ENCODE measurements at regions not wholly inside any gene's neighbourhood (a gene's known extent, or its start where the extent isn't known, plus 50 kb on each side); places are given as distances from the start of the nearest gene placed in this dataset.
"Not testable (repeated sequence)": the region's sequence is repeated elsewhere in the genome, so short reads cannot be mapped to it uniquely, and the experiment has no call there.

DNA sequence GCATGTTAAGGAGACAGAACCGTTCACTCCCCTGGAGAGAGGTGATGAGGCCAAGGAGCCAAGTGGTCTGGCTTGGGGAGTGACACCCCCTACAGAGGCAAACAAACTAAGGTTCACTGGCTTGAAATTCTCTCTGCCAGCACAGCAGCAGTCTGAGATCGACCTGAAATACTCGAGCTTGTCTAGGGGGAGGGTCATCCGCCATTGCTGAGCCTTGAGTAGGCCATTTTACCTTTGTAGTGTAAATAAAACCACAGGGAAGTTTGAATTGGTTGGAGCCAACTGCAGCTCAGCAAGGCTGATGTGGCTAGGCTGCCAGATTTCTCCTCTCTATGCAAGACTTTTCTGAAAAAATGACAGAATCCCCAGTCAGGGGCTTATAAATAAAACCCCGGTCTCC lies 52.9 kb downstream of the CDY2B start:
- POLR2A ChIA-PET: not testable (repeated sequence)

DNA sequence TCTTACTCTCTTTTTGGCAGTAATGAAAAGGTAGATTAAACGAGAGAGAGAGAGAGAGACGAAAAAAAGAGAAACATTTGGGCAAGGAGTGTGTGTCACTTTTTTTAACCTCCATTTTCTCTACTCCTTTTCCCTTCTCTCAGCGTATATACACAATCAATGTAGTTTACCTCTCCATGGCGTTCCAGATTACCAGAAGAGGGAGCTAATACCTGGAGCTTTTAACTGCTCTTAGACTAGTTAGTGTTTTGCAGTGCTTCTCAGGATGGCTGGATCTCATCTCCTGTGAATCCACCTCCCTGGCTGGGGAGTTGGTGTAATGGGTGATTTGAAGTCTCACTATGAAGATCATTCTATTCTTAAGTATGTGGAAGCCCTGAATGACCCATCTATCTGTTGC lies 60.3 kb downstream of the CDY2B start:
- H3K4me3 Mint-ChIP-seq; H3K36me3 Mint-ChIP-seq (ENCODE audit: low read depth); H3K9me3 Mint-ChIP-seq (ENCODE audit: low read depth); POLR2A ChIA-PET; intact Hi-C loops (cut with DNase I, micrococcal nuclease); H3K4me1 Mint-ChIP-seq; DNase-seq; H3K27me3 Mint-ChIP-seq; ATAC-seq; CTCF ChIA-PET; H3K27ac Mint-ChIP-seq: not testable (repeated sequence)

More for the DNA sequence above, 52.9 kb downstream of the CDY2B start:
- H3K27me3 Mint-ChIP-seq; ATAC-seq; H3K4me1 Mint-ChIP-seq; H3K9me3 Mint-ChIP-seq (ENCODE audit: low read depth); CTCF ChIA-PET; H3K4me3 Mint-ChIP-seq; H3K36me3 Mint-ChIP-seq (ENCODE audit: low read depth); H3K27ac Mint-ChIP-seq; DNase-seq; intact Hi-C loops (cut with DNase I, micrococcal nuclease): not testable (repeated sequence)

DNA sequence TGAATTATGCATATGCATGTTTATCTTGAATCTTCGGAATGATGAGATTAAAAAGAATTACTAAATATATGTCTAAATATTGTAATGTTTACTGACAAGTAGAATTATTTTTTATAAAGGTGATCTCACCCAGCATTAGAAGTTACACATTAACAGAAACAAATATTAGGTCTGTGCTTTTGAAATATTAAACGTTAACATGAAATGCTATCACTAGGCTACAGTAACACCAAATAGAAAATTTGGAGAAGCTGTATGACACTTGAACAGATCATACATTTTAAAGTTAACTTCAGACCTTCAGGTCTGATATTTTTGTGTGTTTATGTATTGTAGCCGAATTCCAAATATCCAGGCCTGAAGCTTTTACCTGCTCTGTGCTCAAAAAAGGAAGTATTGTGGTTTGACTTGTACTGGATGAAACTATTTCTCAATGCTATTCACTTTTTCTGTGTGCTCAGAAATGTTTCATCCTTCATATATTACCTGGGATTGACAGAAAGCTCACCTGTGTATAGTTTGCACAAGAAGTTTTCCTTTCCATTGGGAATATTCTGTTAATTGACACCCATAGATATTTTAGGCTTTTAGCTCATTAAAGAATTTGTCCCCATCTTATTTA lies 60.9 kb downstream of the CDY2B start:
- ATAC-seq; CTCF ChIA-PET; H3K4me3 Mint-ChIP-seq; H3K36me3 Mint-ChIP-seq (ENCODE audit: low read depth); H3K4me1 Mint-ChIP-seq; DNase-seq; H3K27me3 Mint-ChIP-seq; intact Hi-C loops (cut with DNase I, micrococcal nuclease); POLR2A ChIA-PET; H3K9me3 Mint-ChIP-seq (ENCODE audit: low read depth); H3K27ac Mint-ChIP-seq: not testable (repeated sequence)

DNA sequence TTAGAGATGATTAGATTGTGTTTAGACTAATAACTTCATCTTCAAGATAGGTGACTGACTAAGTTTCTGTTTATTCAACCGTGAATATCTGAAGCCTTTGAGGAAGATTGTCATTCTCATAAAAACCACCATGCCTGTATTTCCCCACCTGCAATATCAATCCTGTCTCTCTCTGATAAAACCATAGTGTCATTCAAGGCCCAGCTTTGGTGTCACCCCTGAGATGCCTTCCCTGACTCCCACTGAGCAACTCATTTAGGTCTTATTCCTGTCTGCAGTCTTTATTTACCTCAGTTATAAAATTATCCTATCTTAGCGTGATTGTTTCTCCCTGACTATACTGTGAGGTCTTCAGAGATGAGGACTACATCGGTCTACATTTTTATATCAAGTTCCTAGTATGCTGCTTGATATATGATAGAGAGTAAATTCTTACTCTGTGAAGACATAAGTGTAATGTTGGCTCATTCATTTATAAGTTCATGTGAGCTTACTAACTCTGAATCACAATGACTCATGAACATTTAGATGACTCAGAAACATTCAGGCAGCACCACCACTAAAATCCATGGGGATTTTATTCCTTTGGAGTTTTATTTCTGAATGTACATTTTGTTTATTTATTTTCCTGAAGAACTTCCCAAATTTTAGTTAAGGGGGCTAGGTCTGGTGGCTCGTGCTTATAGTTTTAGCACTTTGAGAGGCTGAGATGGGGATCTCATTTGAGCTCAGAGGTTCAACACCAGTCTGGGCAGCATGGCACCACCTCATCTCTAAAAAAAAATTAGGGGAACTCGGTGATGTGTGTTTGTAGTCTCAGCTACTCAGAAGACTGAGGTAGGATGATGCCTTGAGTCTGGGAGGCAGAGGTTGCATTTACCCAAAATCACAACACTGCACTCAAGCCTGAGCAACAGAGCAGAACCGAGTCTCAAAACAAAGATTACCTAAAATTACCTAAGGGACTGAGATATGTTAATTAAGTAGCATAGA lies 62.6 kb downstream of the CDY2B start:
- H3K4me1 Mint-ChIP-seq; CTCF ChIA-PET; H3K27ac Mint-ChIP-seq; H3K36me3 Mint-ChIP-seq (ENCODE audit: low read depth); intact Hi-C loops (cut with DNase I, micrococcal nuclease); H3K4me3 Mint-ChIP-seq; DNase-seq; H3K27me3 Mint-ChIP-seq; POLR2A ChIA-PET; ATAC-seq; H3K9me3 Mint-ChIP-seq (ENCODE audit: low read depth): not testable (repeated sequence)

DNA sequence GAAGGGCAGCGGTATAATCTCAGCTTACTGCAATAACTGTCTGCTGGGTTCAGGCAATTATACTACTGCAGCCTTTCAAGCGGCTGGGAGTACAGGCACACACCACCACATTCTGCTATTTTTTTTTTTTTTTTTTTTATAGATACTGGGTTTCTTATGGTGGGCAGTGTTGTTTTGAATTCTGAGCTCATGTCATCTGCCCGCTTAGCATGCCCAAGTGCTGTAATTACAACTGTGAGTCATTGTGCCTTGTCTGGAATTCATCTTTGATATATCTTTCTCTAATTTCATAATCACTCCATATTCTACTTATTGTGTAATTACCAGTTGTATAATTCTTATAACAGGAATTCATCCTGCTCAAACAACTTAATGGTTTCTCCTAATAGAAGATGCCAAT lies 67.4 kb downstream of the CDY2B start:
- H3K27me3 Mint-ChIP-seq; H3K36me3 Mint-ChIP-seq (ENCODE audit: low read depth); H3K9me3 Mint-ChIP-seq (ENCODE audit: low read depth); H3K4me3 Mint-ChIP-seq; H3K27ac Mint-ChIP-seq; CTCF ChIA-PET; H3K4me1 Mint-ChIP-seq; POLR2A ChIA-PET; DNase-seq; ATAC-seq; intact Hi-C loops (cut with DNase I, micrococcal nuclease): not testable (repeated sequence)

DNA sequence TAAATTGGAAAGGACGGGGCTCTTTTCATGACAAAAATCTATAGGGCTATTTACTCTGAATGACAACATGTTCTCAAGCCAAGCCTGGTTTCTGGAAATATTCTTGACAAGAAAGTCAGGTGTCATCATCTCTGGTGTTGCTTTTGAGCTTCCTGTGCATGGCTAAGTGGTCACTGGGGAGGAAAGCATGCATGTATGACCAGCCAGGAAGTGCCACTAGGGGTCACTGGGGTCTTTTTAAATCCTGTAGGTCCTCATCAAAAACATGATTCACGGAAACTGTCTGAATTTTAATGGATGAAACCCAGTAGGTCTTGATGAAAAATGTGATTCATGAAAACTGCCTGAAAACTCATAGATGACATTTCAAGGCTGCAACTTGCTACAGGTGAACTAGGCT lies 80.1 kb downstream of the CDY2B start:
- POLR2A ChIA-PET; H3K4me3 Mint-ChIP-seq; H3K9me3 Mint-ChIP-seq (ENCODE audit: low read depth); DNase-seq; CTCF ChIA-PET; intact Hi-C loops (cut with DNase I, micrococcal nuclease); H3K27ac Mint-ChIP-seq; H3K36me3 Mint-ChIP-seq (ENCODE audit: low read depth); H3K4me1 Mint-ChIP-seq; ATAC-seq; H3K27me3 Mint-ChIP-seq: not testable (repeated sequence)

DNA sequence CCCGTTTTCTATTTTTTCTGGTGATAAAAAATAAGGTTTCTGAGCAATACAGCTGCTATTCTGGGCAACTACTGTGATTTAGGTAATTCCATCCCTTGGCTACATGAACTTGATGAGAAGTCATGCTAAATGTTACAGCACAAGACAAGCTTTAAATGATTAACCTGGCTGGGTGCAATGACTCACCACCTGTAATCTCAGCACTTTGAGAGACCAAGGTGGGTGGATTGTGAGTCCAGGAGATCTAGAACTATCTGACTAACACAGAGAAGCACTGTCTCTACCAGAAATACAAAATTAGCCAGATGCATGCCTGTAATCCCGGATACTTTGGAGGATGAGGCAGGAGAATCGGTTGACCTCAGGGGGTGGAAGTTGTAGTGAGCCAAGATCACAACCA lies 92.8 kb downstream of the CDY2B start:
- H3K36me3 Mint-ChIP-seq (ENCODE audit: low read depth); intact Hi-C loops (cut with DNase I, micrococcal nuclease); DNase-seq: not testable (repeated sequence)

DNA sequence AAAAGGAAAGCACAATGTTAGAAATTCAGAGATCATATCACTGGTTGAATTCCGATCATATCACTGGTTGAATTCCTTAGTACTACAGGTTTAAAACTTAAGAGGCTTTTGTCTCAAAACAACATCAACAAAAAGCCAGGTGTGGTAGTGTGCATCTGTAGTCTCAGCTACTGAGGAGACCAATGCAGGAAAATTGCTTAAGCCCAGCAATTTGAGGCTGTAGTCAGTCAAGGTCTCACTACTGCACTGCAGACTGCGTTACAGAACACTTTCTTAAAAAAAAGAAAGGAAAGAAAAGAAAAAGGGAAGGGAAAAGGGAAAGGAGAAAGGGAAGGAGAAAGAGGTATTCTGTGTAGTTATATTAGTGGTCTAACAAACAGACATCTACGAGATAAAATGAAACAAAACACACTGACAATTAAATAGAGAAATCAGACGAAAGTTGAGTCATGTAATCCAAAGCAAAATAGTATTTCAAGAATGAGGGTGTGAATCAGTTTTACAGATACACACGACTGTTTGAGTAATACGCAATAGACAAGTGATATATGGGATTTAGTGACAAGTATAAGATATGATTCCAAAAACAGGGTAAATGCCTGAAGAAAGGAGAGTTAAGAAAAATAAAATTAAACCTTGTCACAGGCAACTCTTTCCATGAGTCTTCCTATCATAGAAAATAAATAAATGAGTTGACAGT lies 113.9 kb downstream of the CDY2B start:
- ATAC-seq; H3K36me3 Mint-ChIP-seq (ENCODE audit: low read depth); CTCF ChIA-PET; H3K4me3 Mint-ChIP-seq; POLR2A ChIA-PET; H3K27ac Mint-ChIP-seq; H3K4me1 Mint-ChIP-seq; DNase-seq; H3K27me3 Mint-ChIP-seq; intact Hi-C loops (cut with DNase I, micrococcal nuclease); H3K9me3 Mint-ChIP-seq (ENCODE audit: low read depth): not testable (repeated sequence)

More for the DNA sequence above, 92.8 kb downstream of the CDY2B start:
- POLR2A ChIA-PET; H3K27ac Mint-ChIP-seq; H3K9me3 Mint-ChIP-seq (ENCODE audit: low read depth); CTCF ChIA-PET; H3K4me1 Mint-ChIP-seq; H3K4me3 Mint-ChIP-seq; H3K27me3 Mint-ChIP-seq; ATAC-seq: not testable (repeated sequence)

DNA sequence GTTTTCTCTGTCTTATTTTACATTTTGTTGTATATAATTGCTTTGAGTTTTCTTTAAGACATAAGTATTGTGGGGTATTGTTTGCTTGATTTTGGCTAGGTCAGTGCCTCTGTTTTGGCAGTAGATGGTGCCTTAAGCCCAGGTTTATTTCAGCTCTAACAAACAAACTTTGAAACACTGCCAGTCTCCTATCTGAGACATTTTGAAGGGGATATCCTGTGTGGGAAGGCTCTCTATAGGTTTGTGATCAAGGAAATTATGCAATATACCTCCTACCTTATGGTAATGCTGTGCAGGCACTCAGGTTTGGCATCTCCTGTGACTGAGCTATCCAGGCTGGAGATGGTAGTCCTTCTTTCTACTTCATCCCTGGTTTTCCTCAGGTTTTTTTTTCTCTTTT lies 120.8 kb downstream of the CDY2B start:
- ATAC-seq; H3K9me3 Mint-ChIP-seq (ENCODE audit: low read depth); H3K27me3 Mint-ChIP-seq; H3K36me3 Mint-ChIP-seq (ENCODE audit: low read depth); H3K4me1 Mint-ChIP-seq; H3K27ac Mint-ChIP-seq; CTCF ChIA-PET; DNase-seq; POLR2A ChIA-PET; H3K4me3 Mint-ChIP-seq; intact Hi-C loops (cut with DNase I, micrococcal nuclease): not testable (repeated sequence)

DNA sequence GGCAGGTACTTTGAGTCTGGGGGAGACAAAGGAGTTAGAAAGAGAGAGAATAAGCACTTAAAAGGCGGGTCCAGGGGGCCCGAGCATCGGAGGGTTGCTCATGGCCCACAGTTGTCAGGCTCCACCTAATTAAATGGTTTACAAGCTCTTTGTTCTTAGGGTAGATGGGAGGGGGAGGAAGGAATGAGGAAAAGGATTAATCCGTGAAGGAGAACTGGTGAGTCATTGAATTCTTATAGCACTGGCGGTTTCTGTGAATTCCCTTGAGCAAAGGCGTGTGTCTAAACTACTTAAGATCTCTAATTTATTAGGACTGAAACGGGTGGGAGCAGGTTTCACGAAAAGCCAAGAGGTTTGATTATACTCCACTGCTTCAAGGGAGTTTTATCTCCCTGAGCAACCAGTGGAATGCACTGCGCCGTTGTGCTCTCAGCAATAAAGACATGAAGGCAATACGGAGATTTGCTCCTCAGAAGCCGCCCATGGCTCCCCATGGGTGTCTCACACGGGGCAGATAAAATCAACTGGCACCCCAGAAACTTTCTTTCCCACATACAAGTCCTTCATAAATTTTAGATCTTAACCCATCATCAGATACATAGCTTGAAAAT lies 127.0 kb downstream of the CDY2B start:
- POLR2A ChIA-PET; CTCF ChIA-PET; H3K4me1 Mint-ChIP-seq; H3K36me3 Mint-ChIP-seq (ENCODE audit: low read depth); intact Hi-C loops (cut with DNase I, micrococcal nuclease); H3K9me3 Mint-ChIP-seq (ENCODE audit: low read depth); ATAC-seq; H3K27me3 Mint-ChIP-seq; H3K4me3 Mint-ChIP-seq; H3K27ac Mint-ChIP-seq; DNase-seq: not testable (repeated sequence)

DNA sequence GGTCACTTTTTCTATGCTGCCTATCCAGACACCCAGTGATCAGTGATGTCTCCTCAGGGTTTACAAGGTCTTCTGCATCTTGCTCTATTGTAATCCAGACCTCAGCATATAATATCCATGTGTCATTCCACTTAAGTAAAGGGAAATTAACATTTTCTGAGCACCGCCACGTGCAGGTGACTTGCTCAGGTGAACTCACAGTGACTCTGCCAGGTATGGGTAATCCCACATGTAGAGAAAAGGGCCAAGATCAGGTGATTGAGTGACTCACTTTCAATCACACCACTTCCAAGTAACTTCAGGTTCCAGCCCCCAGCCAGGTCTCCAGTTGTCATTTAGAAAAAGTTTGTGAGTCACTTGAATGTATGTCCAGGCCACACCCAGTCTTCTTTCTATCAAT lies 140.2 kb downstream of the CDY2B start:
- intact Hi-C loops (cut with DNase I, micrococcal nuclease); H3K9me3 Mint-ChIP-seq (ENCODE audit: low read depth): not testable (repeated sequence)

More for the DNA sequence above, 140.2 kb downstream of the CDY2B start:
- ATAC-seq; POLR2A ChIA-PET; DNase-seq; CTCF ChIA-PET; H3K27me3 Mint-ChIP-seq; H3K36me3 Mint-ChIP-seq (ENCODE audit: low read depth); H3K4me1 Mint-ChIP-seq; H3K4me3 Mint-ChIP-seq; H3K27ac Mint-ChIP-seq: not testable (repeated sequence)
